GM12878 (cell line): ENCODE measurements at regions not wholly inside any gene's neighbourhood (a gene's known extent, or its start where the extent isn't known, plus 50 kb on each side); places are given as distances from the start of the nearest gene placed in this dataset.
A peak's percentile ranks its signal among the peaks of the same experiment; 100 is the strongest.

Source experiments
- ASH2L ChIP-seq: fragments of 300-600, 200-600 bp; sonication (generic); IDR thresholded peaks from 2 replicates; pipeline ENCODE4 v1.6.1; 2017; ENCODE audit warnings: low read depth, mild to moderate bottlenecking, borderline replicate concordance
- ATF2 ChIP-seq: IDR thresholded peaks from 2 replicates; pipeline ENCODE4 v1.6.1; 2012; ENCODE audit warnings: low read length, inconsistent platforms
- CBFB ChIP-seq: IDR thresholded peaks from 2 replicates; pipeline ENCODE4 v1.6.1; 2016; ENCODE audit warnings: antibody characterized with exemption, low read depth
- CEBPZ ChIP-seq: fragments of 150-350 bp; IDR thresholded peaks from 2 replicates; pipeline ENCODE4 v1.6.1; 2016; ENCODE audit warnings: low read depth, low read length
- CHD2 ChIP-seq: IDR thresholded peaks from 2 replicates; pipeline ENCODE4 v1.6.1; 2011; ENCODE audit warnings: low read depth, low read length, improper control_type of control experiment, borderline replicate concordance
- CREM ChIP-seq: IDR thresholded peaks from 2 replicates; pipeline ENCODE4 v1.6.1; 2014; ENCODE audit warnings: antibody characterized with exemption, low read depth
- CTCF ChIP-seq, 3 experiments: IDR thresholded peaks in 2 of 3; conservative IDR thresholded peaks in 1 of 3; 2 replicates each; pipeline ENCODE4 v1.5.1; 2011; ENCODE audit warnings: low read depth in 3 of 3, low read length in 3 of 3, mild to moderate bottlenecking in 3 of 3, control low read depth in 2 of 3, moderate library complexity in 2 of 3, inconsistent platforms in 1 of 3, mixed read lengths in 1 of 3; ENCODE audit not compliant: control insufficient read depth in 2 of 3, insufficient read depth in 1 of 3; ENCODE audit errors: extremely low read depth in 1 of 3
- HDGF ChIP-seq: fragments of 450-650 bp; IDR thresholded peaks from 2 replicates; pipeline ENCODE4 v1.6.1; 2016; ENCODE audit warnings: antibody characterized with exemption
- IKZF2 ChIP-seq, 2 experiments: fragments of 450-650 bp; IDR thresholded peaks; 2 replicates each; pipeline ENCODE4 v1.6.1; 2017; ENCODE audit warnings: mild to moderate bottlenecking in 2 of 2, moderate library complexity in 2 of 2
- KAT2A ChIP-seq: conservative IDR thresholded peaks from 2 replicates; pipeline ENCODE4 v1.6.1; 2011; ENCODE audit warnings: low read depth, low read length; ENCODE audit not compliant: control insufficient read depth
- KDM1A ChIP-seq: fragments of 200-600 bp; sonication (generic); IDR thresholded peaks from 2 replicates; pipeline ENCODE4 v1.6.1; 2016; ENCODE audit warnings: borderline replicate concordance
- MYB ChIP-seq: fragments of 150-350 bp; IDR thresholded peaks from 2 replicates; pipeline ENCODE4 v1.6.1; 2014; ENCODE audit warnings: mild to moderate bottlenecking, low read depth, low read length, borderline replicate concordance
- NRF1 ChIP-seq: conservative IDR thresholded peaks from 2 replicates; pipeline ENCODE4 v1.6.1; 2011; ENCODE audit warnings: mild to moderate bottlenecking, low read depth, low read length, improper control_type of control experiment
- RAD21 ChIP-seq: IDR thresholded peaks from 2 replicates; pipeline ENCODE4 v1.6.1; 2011; ENCODE audit warnings: mild to moderate bottlenecking, low read depth, low read length, moderate library complexity; ENCODE audit not compliant: insufficient read depth
- STAT1 ChIP-seq: fragments of 450-650 bp; conservative IDR thresholded peaks from 2 replicates; pipeline ENCODE4 v1.6.1; 2014; ENCODE audit warnings: antibody characterized with exemption, mild to moderate bottlenecking
- SUZ12 ChIP-seq: fragments of 200-600 bp; sonication (generic); IDR thresholded peaks from one replicate; pipeline ENCODE4 v1.6.1; 2018; ENCODE audit warnings: antibody characterized with exemption, mild to moderate bottlenecking; ENCODE audit not compliant: unreplicated experiment
- TCF3 ChIP-seq: IDR thresholded peaks from 2 replicates; pipeline ENCODE4 v1.6.1; 2012; ENCODE audit warnings: low read depth, mild to moderate bottlenecking, low read length, borderline replicate concordance; ENCODE audit not compliant: insufficient read depth
- WRNIP1 ChIP-seq: IDR thresholded peaks from 2 replicates; pipeline ENCODE4 v1.6.1; 2011; ENCODE audit warnings: low read depth, low read length, improper control_type of control experiment, borderline replicate concordance
- ZBED1 ChIP-seq: IDR thresholded peaks from 2 replicates; pipeline ENCODE4 v1.6.1; 2016; ENCODE audit warnings: borderline replicate concordance
- ZBTB11 ChIP-seq: fragments of 450-650 bp; formaldehyde crosslinking; IDR thresholded peaks from 2 replicates; pipeline ENCODE4 v1.5.0; 2022; ENCODE audit warnings: mild to moderate bottlenecking, missing genetic modification characterization
- ZNF384 ChIP-seq: IDR thresholded peaks from 2 replicates; pipeline ENCODE4 v1.6.1; 2012; ENCODE audit warnings: low read depth, mild to moderate bottlenecking, low read length, improper control_type of control experiment, borderline replicate concordance
- ZNF622 ChIP-seq: fragments of 450-650 bp; IDR thresholded peaks from 2 replicates; pipeline ENCODE4 v1.6.1; 2017; ENCODE audit warnings: mild to moderate bottlenecking, inconsistent platforms

GRCh38 chr9:1876891-1877496, 138.2 kb upstream of the SMARCA2 start (continued):
- no peak for TF ChIP-seq ZBTB11 (CRISPR knock-in tag)
- no peak for TF ChIP-seq HDGF
- TF ChIP-seq SUZ12 = no peak
- TF ChIP-seq STAT1 = no peak
- TF ChIP-seq KAT2A = no peak
- TF ChIP-seq ZNF384 = no peak
- no peak for TF ChIP-seq CREM
- no peak for TF ChIP-seq ATF2
- TF ChIP-seq IKZF2 (IDR thresholded peaks at IDR 0.05) = peak in 1 of 2 experiments; percentile 16; a peak in 2 of 4 replicates
- no peak for TF ChIP-seq WRNIP1
- no peak for TF ChIP-seq MYB
- TF ChIP-seq CHD2 = no peak
- TF ChIP-seq CTCF (IDR thresholded peaks at IDR 0.05 in 2 of 3, conservative IDR thresholded peaks at IDR 0.05 in 1 of 3; ENCODE audit: control insufficient read depth in 2 of 3, extremely low read depth in 1 of 3, insufficient read depth in 1 of 3, low read depth in 3 of 3, low read length in 3 of 3) = no peak
- no peak for TF ChIP-seq CEBPZ
- TF ChIP-seq KDM1A = no peak
- TF ChIP-seq ZBED1 = peak; percentile 52; the same call in 1 of the 2 replicates
- TF ChIP-seq TCF3 = peak; percentile 72; the same call in 1 of the 2 replicates
- no peak for TF ChIP-seq ZNF622
- no peak for TF ChIP-seq NRF1
- TF ChIP-seq CBFB = peak; percentile 75
- 0 out of 2 replicates have a peak, but pooled peaks have one; percentile 1 for TF ChIP-seq RAD21
- no peak for TF ChIP-seq ASH2L
